ENCODE measurements at regions not wholly inside any gene's neighbourhood (a gene's known extent, or its start where the extent isn't known, plus 50 kb on each side); places are given as distances from the start of the nearest gene placed in this dataset.
"Not testable (repeated sequence)": the region's sequence is repeated elsewhere in the genome, so short reads cannot be mapped to it uniquely, and the experiment has no call there.

GRCh38 chr6:11934638-11935037 is 77.5 kb upstream of the HIVEP1 start:
- H3K9ac ChIP-seq: no peak overlapping the region
- no peak overlapping the region for H3K4me3 ChIP-seq (ENCODE audit: low read depth, low read length)
- H3K79me2 ChIP-seq: no peaks in the 10 kb centered on the region
- H3K27me3 ChIP-seq (ENCODE audit: control insufficient read depth, insufficient read depth, low read length): no peaks in the 10 kb centered on the region
- TF ChIP-seq, protein P1, sequence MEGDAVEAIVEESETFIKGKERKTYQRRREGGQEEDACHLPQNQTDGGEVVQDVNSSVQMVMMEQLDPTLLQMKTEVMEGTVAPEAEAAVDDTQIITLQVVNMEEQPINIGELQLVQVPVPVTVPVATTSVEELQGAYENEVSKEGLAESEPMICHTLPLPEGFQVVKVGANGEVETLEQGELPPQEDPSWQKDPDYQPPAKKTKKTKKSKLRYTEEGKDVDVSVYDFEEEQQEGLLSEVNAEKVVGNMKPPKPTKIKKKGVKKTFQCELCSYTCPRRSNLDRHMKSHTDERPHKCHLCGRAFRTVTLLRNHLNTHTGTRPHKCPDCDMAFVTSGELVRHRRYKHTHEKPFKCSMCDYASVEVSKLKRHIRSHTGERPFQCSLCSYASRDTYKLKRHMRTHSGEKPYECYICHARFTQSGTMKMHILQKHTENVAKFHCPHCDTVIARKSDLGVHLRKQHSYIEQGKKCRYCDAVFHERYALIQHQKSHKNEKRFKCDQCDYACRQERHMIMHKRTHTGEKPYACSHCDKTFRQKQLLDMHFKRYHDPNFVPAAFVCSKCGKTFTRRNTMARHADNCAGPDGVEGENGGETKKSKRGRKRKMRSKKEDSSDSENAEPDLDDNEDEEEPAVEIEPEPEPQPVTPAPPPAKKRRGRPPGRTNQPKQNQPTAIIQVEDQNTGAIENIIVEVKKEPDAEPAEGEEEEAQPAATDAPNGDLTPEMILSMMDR (IDR thresholded peaks at IDR 0.05): no peak
- no peak overlapping the region for H2AFZ ChIP-seq
- no peaks in the 10 kb centered on the region for H3K36me3 ChIP-seq (ENCODE audit: control insufficient read depth, insufficient read depth, low read length)
- peaks cover 14% of the 10 kb centered on the region for H3K4me1 ChIP-seq
- H3K9me3 ChIP-seq (ENCODE audit: control insufficient read depth, low read length): no peaks in the 10 kb centered on the region
- no peak overlapping the region for H3K4me2 ChIP-seq (ENCODE audit: low read length)
- no peak overlapping the region for H3K27ac ChIP-seq

DNA sequence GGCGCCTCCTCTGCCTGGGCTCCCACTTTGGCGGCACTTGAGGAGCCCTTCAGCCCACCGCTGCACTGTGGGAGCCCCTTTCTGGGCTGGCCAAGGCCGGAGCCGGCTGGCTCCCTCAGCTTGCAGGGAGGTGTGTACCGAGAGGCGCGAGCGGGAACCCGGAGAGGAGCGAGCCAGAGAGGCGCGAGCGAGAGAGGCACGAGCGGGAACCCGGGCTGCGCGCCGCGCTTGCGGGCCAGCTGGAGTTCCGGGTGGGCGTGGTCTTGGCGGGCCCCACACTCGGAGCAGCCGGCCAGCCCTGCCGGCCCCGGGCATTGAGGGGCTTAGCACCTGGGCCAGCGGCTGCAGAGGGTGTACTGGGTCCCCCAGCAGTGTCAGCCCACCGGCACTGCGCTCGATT is 79.2 kb upstream of the HIVEP1 start:
- H3K4me1 ChIP-seq; H3K36me3 ChIP-seq (ENCODE audit: control insufficient read depth, insufficient read depth, low read length); H3K4me2 ChIP-seq (ENCODE audit: low read length); H3K4me3 ChIP-seq (ENCODE audit: low read depth, low read length); H3K9ac ChIP-seq; H3K79me2 ChIP-seq; H2AFZ ChIP-seq; H3K9me3 ChIP-seq (ENCODE audit: control insufficient read depth, low read length); H3K27me3 ChIP-seq (ENCODE audit: control insufficient read depth, insufficient read depth, low read length); H3K27ac ChIP-seq: not testable (repeated sequence)

DNA sequence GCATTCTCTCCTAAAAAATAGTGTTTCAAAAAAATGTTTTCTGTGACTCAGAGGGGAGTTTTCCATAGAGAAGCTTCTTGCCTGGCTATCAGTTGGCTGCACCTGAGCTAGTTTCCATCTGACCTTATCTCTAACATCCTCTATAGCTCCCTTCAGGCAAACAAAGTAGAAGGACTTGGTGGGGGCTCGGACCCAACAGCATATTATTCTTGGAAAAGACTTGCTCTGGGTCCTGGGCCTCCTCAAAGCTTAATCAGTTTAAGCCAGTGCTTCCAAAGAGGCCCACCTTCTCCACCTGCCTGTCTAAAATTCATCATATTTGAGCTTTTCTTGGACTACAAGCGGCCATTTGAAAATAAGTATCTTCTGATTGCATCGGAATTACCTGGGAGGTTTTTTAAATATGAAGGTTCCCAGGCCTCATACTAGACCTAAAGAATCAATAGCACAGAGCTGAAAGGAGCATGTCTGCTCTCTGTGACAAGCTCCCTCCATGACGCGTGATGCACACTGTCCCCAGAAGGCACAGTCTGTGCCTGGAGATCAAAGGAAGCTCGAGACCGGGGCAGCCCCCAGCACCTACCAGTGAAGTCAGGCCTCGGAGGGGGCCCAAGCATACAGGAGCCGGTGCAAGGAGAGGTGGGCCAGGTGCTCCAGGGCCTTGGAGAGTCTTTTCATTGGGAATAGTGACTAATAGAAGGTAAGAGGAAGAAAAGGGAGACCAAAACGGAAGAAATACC is 80.6 kb upstream of the HIVEP1 start:
- H3K79me2 ChIP-seq: no peaks in the 10 kb centered on the region
- no peaks in the 10 kb centered on the region for H3K9me3 ChIP-seq (ENCODE audit: control insufficient read depth, low read length)
- no peak overlapping the region for H3K4me2 ChIP-seq (ENCODE audit: low read length)
- no peaks in the 10 kb centered on the region for H3K27me3 ChIP-seq (ENCODE audit: control insufficient read depth, insufficient read depth, low read length)
- no peaks in the 10 kb centered on the region for H3K4me1 ChIP-seq
- H3K27ac ChIP-seq: no peak overlapping the region
- H2AFZ ChIP-seq: no peak overlapping the region
- no peak overlapping the region for H3K4me3 ChIP-seq (ENCODE audit: low read depth, low read length)
- TF ChIP-seq, protein P1 (IDR thresholded peaks at IDR 0.05): no peak
- no peak overlapping the region for H3K9ac ChIP-seq
- no peaks in the 10 kb centered on the region for H3K36me3 ChIP-seq (ENCODE audit: control insufficient read depth, insufficient read depth, low read length)

- H3K79me2 ChIP-seq; H3K4me3 ChIP-seq (ENCODE audit: low read depth, low read length); H3K4me1 ChIP-seq; H3K9me3 ChIP-seq (ENCODE audit: control insufficient read depth, low read length); H3K4me2 ChIP-seq (ENCODE audit: low read length); H3K9ac ChIP-seq; H2AFZ ChIP-seq; H3K36me3 ChIP-seq (ENCODE audit: control insufficient read depth, insufficient read depth, low read length); H3K27me3 ChIP-seq (ENCODE audit: control insufficient read depth, insufficient read depth, low read length); H3K27ac ChIP-seq: not testable (repeated sequence)
Observed at GRCh38 chr6:11930834-11931233, 81.3 kb upstream of the HIVEP1 start.

GRCh38 chr6:11930240-11930639 is 81.9 kb upstream of the HIVEP1 start:
- TF ChIP-seq, protein P1 (IDR thresholded peaks at IDR 0.05): no peak
- Histone ChIP-seq H3K9me3 (ENCODE audit: control insufficient read depth, low read length) (no peaks in the 10 kb centered on the region), H3K9ac (no peak overlapping the region), H3K79me2 (no peaks in the 10 kb centered on the region), H3K36me3 (ENCODE audit: control insufficient read depth, insufficient read depth, low read length) (no peaks in the 10 kb centered on the region), H3K4me1 (peaks cover 3% of the 10 kb centered on the region), H2AFZ (no peak overlapping the region), H3K27me3 (ENCODE audit: control insufficient read depth, insufficient read depth, low read length) (no peaks in the 10 kb centered on the region), H3K27ac (no peak overlapping the region), H3K4me2 (ENCODE audit: low read length) (no peak overlapping the region), H3K4me3 (ENCODE audit: low read depth, low read length) (no peak overlapping the region)

All from parathyroid adenoma (tissue), 2 donors.